ENCODE measurements at regions not wholly inside any gene's neighbourhood (a gene's known extent, or its start where the extent isn't known, plus 50 kb on each side); places are given as distances from the start of the nearest gene placed in this dataset.

GRCh38 chr9:109935406-109936087 lies 155.5 kb downstream of the PALM2AKAP2 start:
- H3K4me1 Mint-ChIP-seq, result peaks cover 41% of the 10 kb centered on the region
- intact Hi-C loops (cut with micrococcal nuclease), result no loop called here
- no peak overlapping the region for H3K4me3 ChIP-seq (ENCODE audit: control extremely low read depth in 1 of 5, extremely low read depth in 1 of 5, insufficient read depth in 1 of 5, low read depth in 2 of 5, low read length in 4 of 5)
- H2AFZ ChIP-seq (ENCODE audit: insufficient read depth, low read depth, low read length, poor library complexity, severe bottlenecking), result no peak overlapping the region
- ATAC-seq (ENCODE audit: low read depth) (no peak), DNase-seq (no peak)
- H3K27me3 Mint-ChIP-seq, result no peaks in the 10 kb centered on the region
- H3K79me2 ChIP-seq (ENCODE audit: control insufficient read depth, insufficient read depth, low read length), result no peaks in the 10 kb centered on the region
- no peak overlapping the region for H3K27ac Mint-ChIP-seq
- no peaks in the 10 kb centered on the region for H3K9me3 ChIP-seq (ENCODE audit: control extremely low read depth in 1 of 3, control insufficient read depth in 2 of 3, insufficient read depth in 1 of 3, low read length in 2 of 3)
- H3K4me1 ChIP-seq (ENCODE audit: control insufficient read depth in 2 of 2, insufficient read depth in 2 of 2, low read length in 2 of 2), result peaks cover 1 to 8% of the 10 kb centered on the region in 2 donors
- H3K9ac ChIP-seq (ENCODE audit: low read length), result no peak overlapping the region
- no peak overlapping the region for H3K4me2 ChIP-seq (replicated peaks; ENCODE audit: low read depth, low read length, poor library complexity, severe bottlenecking)
- H3K27me3 ChIP-seq (replicated peaks in 1 of 4; ENCODE audit: control extremely low read depth in 1 of 4, control insufficient read depth in 3 of 4, insufficient read depth in 4 of 4, low read length in 3 of 4), result no peaks in the 10 kb centered on the region
- H3K9me3 Mint-ChIP-seq (ENCODE audit: insufficient read depth), result no peaks in the 10 kb centered on the region
- ChIA-PET POLR2A (interaction anchor here (1.0 to 1.5 kb wide), 2 partner anchors 31 to 113 kb away, joined by 3 to 5 read pairs; no protein-coding TSS in a partner anchor), CTCF (interaction anchor here (0.9 to 1.3 kb wide), 2 partner anchors 10 to 22 kb away, joined by 3 read pairs; no protein-coding TSS in a partner anchor)
- no peak overlapping the region for H3K4me3 Mint-ChIP-seq
- H3K36me3 ChIP-seq (replicated peaks in 1 of 2; ENCODE audit: control extremely low read depth in 1 of 2, control insufficient read depth in 1 of 2, extremely low read depth in 1 of 2, insufficient read depth in 2 of 2, low read length in 1 of 2), result no peaks in the 10 kb centered on the region
- H4K20me1 ChIP-seq (ENCODE audit: control insufficient read depth, insufficient read depth, low read length, poor library complexity, severe bottlenecking), result no peaks in the 10 kb centered on the region
- no peak for TF ChIP-seq EZH2 (IDR thresholded peaks at IDR 0.05; ENCODE audit: borderline replicate concordance, insufficient read depth, low read depth, low read length, poor library complexity, severe bottlenecking)
- TF ChIP-seq CTCF (IDR thresholded peaks at IDR 0.05), result no peak
- WGBS (ENCODE audit: insufficient coverage), result 67% methylated on average over 1 of the region's 1 CpG
- H3K27ac ChIP-seq (ENCODE audit: low read length in 2 of 2), result no peak overlapping the region

GRCh38 chr9:109937861-109938453 lies 158.0 kb downstream of the PALM2AKAP2 start:
- H3K4me3 ChIP-seq (ENCODE audit: control extremely low read depth in 1 of 5, extremely low read depth in 1 of 5, insufficient read depth in 1 of 5, low read depth in 2 of 5, low read length in 4 of 5), result no peak overlapping the region
- H3K9ac ChIP-seq (ENCODE audit: low read length), result no peak overlapping the region
- Mint-ChIP-seq H3K9me3 (ENCODE audit: insufficient read depth) (no peaks in the 10 kb centered on the region), H3K4me3 (no peak overlapping the region), H3K27me3 (no peaks in the 10 kb centered on the region), H3K27ac (no peak overlapping the region), H3K4me1 (peaks cover 37% of the 10 kb centered on the region)
- no peak overlapping the region for H3K27ac ChIP-seq (ENCODE audit: low read length in 2 of 2)
- WGBS (ENCODE audit: insufficient coverage), result no CpG with 5 or more reads among the region's 3 CpGs
- intact Hi-C loops (cut with micrococcal nuclease), result no loop called here
- H3K79me2 ChIP-seq (ENCODE audit: control insufficient read depth, insufficient read depth, low read length), result no peaks in the 10 kb centered on the region
- peak overlapping the region; percentile 48 for H2AFZ ChIP-seq (ENCODE audit: insufficient read depth, low read depth, low read length, poor library complexity, severe bottlenecking)
- TF ChIP-seq EZH2 (IDR thresholded peaks at IDR 0.05; ENCODE audit: borderline replicate concordance, insufficient read depth, low read depth, low read length, poor library complexity, severe bottlenecking), result no peak
- TF ChIP-seq CTCF (IDR thresholded peaks at IDR 0.05), result no peak
- H3K4me2 ChIP-seq (replicated peaks; ENCODE audit: low read depth, low read length, poor library complexity, severe bottlenecking), result no peak overlapping the region
- peaks cover 13 to 20% of the 10 kb centered on the region in 2 donors for H3K4me1 ChIP-seq (ENCODE audit: control insufficient read depth in 2 of 2, insufficient read depth in 2 of 2, low read length in 2 of 2)
- DNase-seq (no peak), ATAC-seq (ENCODE audit: low read depth) (no peak)
- ChIA-PET CTCF (interaction anchor here (1.4 kb wide), 1 partner anchor 17 kb away, joined by 4 read pairs; no protein-coding TSS in a partner anchor), POLR2A (no interaction called here)
- no peaks in the 10 kb centered on the region for H4K20me1 ChIP-seq (ENCODE audit: control insufficient read depth, insufficient read depth, low read length, poor library complexity, severe bottlenecking)
- H3K27me3 ChIP-seq (replicated peaks in 1 of 4; ENCODE audit: control extremely low read depth in 1 of 4, control insufficient read depth in 3 of 4, insufficient read depth in 4 of 4, low read length in 3 of 4), result no peaks in the 10 kb centered on the region
- no peaks in the 10 kb centered on the region for H3K36me3 ChIP-seq (replicated peaks in 1 of 2; ENCODE audit: control extremely low read depth in 1 of 2, control insufficient read depth in 1 of 2, extremely low read depth in 1 of 2, insufficient read depth in 2 of 2, low read length in 1 of 2)
- H3K9me3 ChIP-seq (ENCODE audit: control extremely low read depth in 1 of 3, control insufficient read depth in 2 of 3, insufficient read depth in 1 of 3, low read length in 2 of 3), result peaks cover 0 to 2% (median 0%) of the 10 kb centered on the region in 3 donors

All from B cell (primary cell).